WTC11 (cell line): ENCODE measurements at regions not wholly inside any gene's neighbourhood (a gene's known extent, or its start where the extent isn't known, plus 50 kb on each side); places are given as distances from the start of the nearest gene placed in this dataset.

Source experiments
- ATF3 ChIP-seq: sonication (generic); formaldehyde crosslinking; conservative IDR thresholded peaks from 2 replicates; pipeline ENCODE4 v1.8.1; 2022; ENCODE audit warnings: mild to moderate bottlenecking, missing genetic modification reagents
- ETV6 ChIP-seq: sonication (generic); formaldehyde crosslinking; IDR thresholded peaks from 2 replicates; pipeline ENCODE4 v1.8.1; 2022; ENCODE audit warnings: mild to moderate bottlenecking, missing genetic modification reagents
- JUN ChIP-seq: sonication (generic); formaldehyde crosslinking; IDR thresholded peaks from 2 replicates; pipeline ENCODE4 v1.8.0; 2023; ENCODE audit warnings: mild to moderate bottlenecking, missing genetic modification reagents
- NFE2L1 ChIP-seq: sonication (generic); formaldehyde crosslinking; IDR thresholded peaks from 2 replicates; pipeline ENCODE4 v1.8.1; 2023; ENCODE audit warnings: missing genetic modification reagents
- RELA ChIP-seq: sonication (generic); formaldehyde crosslinking; IDR thresholded peaks from 2 replicates; pipeline ENCODE4 v1.8.1; 2022; ENCODE audit warnings: missing genetic modification reagents, mild to moderate bottlenecking, borderline replicate concordance
- ZNF219 ChIP-seq: sonication (generic); formaldehyde crosslinking; IDR thresholded peaks from 2 replicates; pipeline ENCODE4 v1.8.0; 2023; ENCODE audit warnings: missing genetic modification reagents, mild to moderate bottlenecking, borderline replicate concordance
- TF ChIP-seq, protein P1 (sequence below): sonication (generic); formaldehyde crosslinking; IDR thresholded peaks from 2 replicates; pipeline ENCODE4 v1.8.0; 2022; ENCODE audit warnings: mild to moderate bottlenecking, missing genetic modification reagents
- TF ChIP-seq, protein P2 (sequence below): fragments of 200-600 bp; IDR thresholded peaks from 2 replicates; pipeline ENCODE4 v1.8.0; 2022; ENCODE audit warnings: antibody characterized with exemption

GRCh38 chr11:45090607-45091006 is 55.8 kb upstream of the PRDM11 start:
- no peak for TF ChIP-seq RELA (CRISPR knock-in tag)
- TF ChIP-seq, protein P1, sequence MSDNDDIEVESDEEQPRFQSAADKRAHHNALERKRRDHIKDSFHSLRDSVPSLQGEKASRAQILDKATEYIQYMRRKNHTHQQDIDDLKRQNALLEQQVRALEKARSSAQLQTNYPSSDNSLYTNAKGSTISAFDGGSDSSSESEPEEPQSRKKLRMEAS (CRISPR knock-in tag) = no peak
- TF ChIP-seq, protein P2, sequence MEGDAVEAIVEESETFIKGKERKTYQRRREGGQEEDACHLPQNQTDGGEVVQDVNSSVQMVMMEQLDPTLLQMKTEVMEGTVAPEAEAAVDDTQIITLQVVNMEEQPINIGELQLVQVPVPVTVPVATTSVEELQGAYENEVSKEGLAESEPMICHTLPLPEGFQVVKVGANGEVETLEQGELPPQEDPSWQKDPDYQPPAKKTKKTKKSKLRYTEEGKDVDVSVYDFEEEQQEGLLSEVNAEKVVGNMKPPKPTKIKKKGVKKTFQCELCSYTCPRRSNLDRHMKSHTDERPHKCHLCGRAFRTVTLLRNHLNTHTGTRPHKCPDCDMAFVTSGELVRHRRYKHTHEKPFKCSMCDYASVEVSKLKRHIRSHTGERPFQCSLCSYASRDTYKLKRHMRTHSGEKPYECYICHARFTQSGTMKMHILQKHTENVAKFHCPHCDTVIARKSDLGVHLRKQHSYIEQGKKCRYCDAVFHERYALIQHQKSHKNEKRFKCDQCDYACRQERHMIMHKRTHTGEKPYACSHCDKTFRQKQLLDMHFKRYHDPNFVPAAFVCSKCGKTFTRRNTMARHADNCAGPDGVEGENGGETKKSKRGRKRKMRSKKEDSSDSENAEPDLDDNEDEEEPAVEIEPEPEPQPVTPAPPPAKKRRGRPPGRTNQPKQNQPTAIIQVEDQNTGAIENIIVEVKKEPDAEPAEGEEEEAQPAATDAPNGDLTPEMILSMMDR = no peak
- no peak for TF ChIP-seq JUN
- no peak for TF ChIP-seq ETV6 (CRISPR knock-in tag)
- no peak for TF ChIP-seq ATF3 (CRISPR knock-in tag)
- TF ChIP-seq ZNF219 (CRISPR knock-in tag) = no peak
- no peak for TF ChIP-seq NFE2L1 (CRISPR knock-in tag)
